Breast epithelium (tissue), 3 donors: ENCODE measurements at regions not wholly inside any gene's neighbourhood (a gene's known extent, or its start where the extent isn't known, plus 50 kb on each side); places are given as distances from the start of the nearest gene placed in this dataset.

Source experiments
- POLR2A ChIP-seq: fragments of 450-650 bp; IDR thresholded peaks from one replicate; pipeline ENCODE4 v1.6.1; 2016; ENCODE audit warnings: antibody characterized with exemption, mild to moderate bottlenecking, moderate library complexity
- TF ChIP-seq, protein P1 (sequence below), 3 donors: fragments of 450-650 bp; IDR thresholded peaks; one replicate each; pipeline ENCODE4 v1.5.1; 2016 to 2017; ENCODE audit warnings: antibody characterized with exemption in 3 of 3, mild to moderate bottlenecking in 3 of 3, moderate library complexity in 3 of 3

DNA sequence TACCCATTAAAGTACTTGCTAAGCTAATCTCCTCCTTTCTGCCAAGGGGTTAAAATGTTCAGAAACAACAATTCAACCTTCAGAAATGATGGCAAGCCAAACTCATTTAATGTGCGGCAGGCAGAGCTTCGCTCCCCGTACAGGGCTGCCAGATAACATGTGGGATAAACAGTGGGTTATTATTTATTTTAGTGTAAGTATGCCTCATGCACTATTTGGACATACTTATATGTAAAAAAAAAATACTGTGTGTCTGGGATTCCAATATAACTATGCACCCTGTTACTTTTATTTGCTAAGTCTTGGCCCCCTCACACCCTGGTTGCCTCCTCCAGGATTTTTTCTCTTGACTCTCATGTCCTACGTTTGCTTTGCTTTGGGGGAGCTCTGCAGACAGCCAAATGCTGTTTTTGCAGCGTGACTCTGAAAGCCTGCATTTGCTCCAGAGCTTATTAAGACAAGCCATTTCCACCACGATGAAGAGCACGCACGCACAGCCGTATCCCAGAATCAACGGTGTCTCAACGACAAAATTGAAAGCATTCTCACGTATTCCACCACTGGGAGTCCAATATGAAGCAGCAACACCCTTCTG is 86.5 kb upstream of the SHANK2 start:
- TF ChIP-seq, protein P1, sequence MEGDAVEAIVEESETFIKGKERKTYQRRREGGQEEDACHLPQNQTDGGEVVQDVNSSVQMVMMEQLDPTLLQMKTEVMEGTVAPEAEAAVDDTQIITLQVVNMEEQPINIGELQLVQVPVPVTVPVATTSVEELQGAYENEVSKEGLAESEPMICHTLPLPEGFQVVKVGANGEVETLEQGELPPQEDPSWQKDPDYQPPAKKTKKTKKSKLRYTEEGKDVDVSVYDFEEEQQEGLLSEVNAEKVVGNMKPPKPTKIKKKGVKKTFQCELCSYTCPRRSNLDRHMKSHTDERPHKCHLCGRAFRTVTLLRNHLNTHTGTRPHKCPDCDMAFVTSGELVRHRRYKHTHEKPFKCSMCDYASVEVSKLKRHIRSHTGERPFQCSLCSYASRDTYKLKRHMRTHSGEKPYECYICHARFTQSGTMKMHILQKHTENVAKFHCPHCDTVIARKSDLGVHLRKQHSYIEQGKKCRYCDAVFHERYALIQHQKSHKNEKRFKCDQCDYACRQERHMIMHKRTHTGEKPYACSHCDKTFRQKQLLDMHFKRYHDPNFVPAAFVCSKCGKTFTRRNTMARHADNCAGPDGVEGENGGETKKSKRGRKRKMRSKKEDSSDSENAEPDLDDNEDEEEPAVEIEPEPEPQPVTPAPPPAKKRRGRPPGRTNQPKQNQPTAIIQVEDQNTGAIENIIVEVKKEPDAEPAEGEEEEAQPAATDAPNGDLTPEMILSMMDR (IDR thresholded peaks at IDR 0.05) = no peak
- no peak for TF ChIP-seq POLR2A
